H1 (cell line): ENCODE measurements at regions not wholly inside any gene's neighbourhood (a gene's known extent, or its start where the extent isn't known, plus 50 kb on each side); places are given as distances from the start of the nearest gene placed in this dataset.

Source experiments
- CTCF ChIA-PET: fragments of 300-600 bp; sonication (Branson Sonifier 250); formaldehyde crosslinking; loops from one replicate; lab custom pipeline; 2021; ENCODE audit not compliant: partially characterized antibody; lab: Charles Lee
- POLR2A ChIA-PET: fragments of 300-600 bp; sonication (Branson Sonifier 250); formaldehyde crosslinking; loops from one replicate; lab custom pipeline; 2021; ENCODE audit warnings: inconsistent platforms; ENCODE audit not compliant: partially characterized antibody; lab: Charles Lee
- DNase-seq, 2 experiments: peaks; one replicate each; pipeline versions ENCODE4 v3.0.0 to v3.0.0-alpha.2; 2010 to 2022; ENCODE audit warnings: low spot score in 2 of 2, low read depth in 1 of 2, mixed read lengths in 1 of 2
- FAIRE-seq: peaks from 2 replicates; lab custom pipeline; 2011; peaks lifted over from hg19 to GRCh38; lab: Jason Lieb, UNC
- H2AFZ ChIP-seq: 2 replicates; pipeline ENCODE4 v1.8.1; 2012; ENCODE audit warnings: low read length, inconsistent platforms
- H2AK5ac ChIP-seq: 2 replicates; pipeline ENCODE4 v1.6.1; 2013; ENCODE audit warnings: low read depth, low read length
- H2BK120ac ChIP-seq: replicated peaks from 2 replicates; pipeline ENCODE3; 2013; ENCODE audit warnings: low read depth, low read length, inconsistent platforms
- H2BK12ac ChIP-seq: 2 replicates; pipeline ENCODE4 v1.6.1; 2013; ENCODE audit warnings: low read depth, low read length
- H2BK15ac ChIP-seq: 2 replicates; pipeline ENCODE4 v1.6.1; 2013; ENCODE audit warnings: low read length
- H2BK20ac ChIP-seq: 2 replicates; pipeline ENCODE4 v1.6.1; 2013; ENCODE audit warnings: low read length
- H2BK5ac ChIP-seq: 2 replicates; pipeline ENCODE4 v1.6.1; 2013; ENCODE audit warnings: low read depth, low read length
- H3K14ac ChIP-seq: 2 replicates; pipeline ENCODE4 v1.6.1; 2013; ENCODE audit warnings: inconsistent platforms; ENCODE audit not compliant: insufficient read length
- H3K18ac ChIP-seq: 2 replicates; pipeline ENCODE4 v1.6.1; 2013; ENCODE audit warnings: low read length; ENCODE audit errors: extremely low read depth
- H3K23ac ChIP-seq: 2 replicates; pipeline ENCODE4 v1.6.1; 2013; ENCODE audit warnings: inconsistent platforms; ENCODE audit not compliant: insufficient read length
- H3K23me2 ChIP-seq: 2 replicates; pipeline ENCODE4 v1.6.1; 2013; ENCODE audit warnings: low read depth, low read length
- H3K27ac ChIP-seq: 2 replicates; pipeline ENCODE4 v1.6.1; 2011; ENCODE audit warnings: low read depth, low read length, inconsistent platforms
- H3K27me3 ChIP-seq, 4 experiments: replicated peaks in 1 of 4; 1 replicate in 1 of 4; 2 replicates in 3 of 4; pipeline versions ENCODE4 v1.6.1 to v1.8.1; 2011 to 2013; ENCODE audit warnings: low read length in 3 of 4, mild to moderate bottlenecking in 3 of 4, inconsistent platforms in 2 of 4, mixed read lengths in 2 of 4, moderate library complexity in 1 of 4; ENCODE audit not compliant: control insufficient read depth in 3 of 4, insufficient read depth in 3 of 4; ENCODE audit errors: extremely low read depth in 1 of 4
- H3K36me3 ChIP-seq, 4 experiments: 2 replicates each; pipeline versions ENCODE4 v1.6.1 to v1.8.1; 2011 to 2013; ENCODE audit warnings: mild to moderate bottlenecking in 4 of 4, low read length in 3 of 4, moderate library complexity in 2 of 4, control low read depth in 1 of 4, inconsistent platforms in 1 of 4; ENCODE audit not compliant: insufficient read depth in 4 of 4, control insufficient read depth in 2 of 4
- H3K4ac ChIP-seq: replicated peaks from 2 replicates; pipeline ENCODE3; 2013; ENCODE audit warnings: low read length, low read depth, mixed read lengths, inconsistent platforms; ENCODE audit not compliant: insufficient read length
- H3K4me1 ChIP-seq, 4 experiments: replicated peaks in 1 of 4; 1 replicate in 1 of 4; 2 replicates in 3 of 4; pipeline versions ENCODE4 v1.6.1 to v1.8.1; 2011 to 2013; ENCODE audit warnings: low read length in 3 of 4, inconsistent platforms in 2 of 4, mixed read lengths in 1 of 4; ENCODE audit not compliant: insufficient read depth in 4 of 4, control insufficient read depth in 3 of 4
- H3K4me2 ChIP-seq, 2 experiments: 2 replicates each; pipeline versions ENCODE4 v1.6.1 to v1.8.1; 2011 to 2013; ENCODE audit warnings: low read depth in 2 of 2, low read length in 2 of 2, control low read depth in 1 of 2, inconsistent platforms in 1 of 2, mild to moderate bottlenecking in 1 of 2; ENCODE audit not compliant: insufficient read depth in 1 of 2
- H3K4me3 ChIP-seq, 4 experiments: fragments of 200-600, 300-600 bp in 1 of 4; sonication (generic), shearing (Covaris generic), sonication (Bioruptor Twin) in 1 of 4; 2 replicates each; pipeline versions ENCODE4 v1.5.1 to v1.8.1; 2011 to 2016; ENCODE audit warnings: low read length in 4 of 4, low read depth in 3 of 4, control low read depth in 2 of 4, inconsistent platforms in 2 of 4, mild to moderate bottlenecking in 2 of 4, mixed read lengths in 1 of 4, moderate library complexity in 1 of 4; ENCODE audit not compliant: insufficient read depth in 2 of 4; ENCODE audit errors: extremely low read depth in 1 of 4
- H3K56ac ChIP-seq: replicated peaks from 2 replicates; pipeline ENCODE3; 2013; ENCODE audit warnings: low read depth, mild to moderate bottlenecking, mixed read lengths, low read length, inconsistent platforms; ENCODE audit not compliant: insufficient read length
- H3K79me1 ChIP-seq: 2 replicates; pipeline ENCODE4 v1.6.1; 2013; ENCODE audit warnings: low read depth, low read length, control low read depth
- H3K79me2 ChIP-seq, 2 experiments: 2 replicates each; pipeline versions ENCODE4 v1.6.1 to v1.8.1; 2012 to 2013; ENCODE audit warnings: low read length in 2 of 2, mild to moderate bottlenecking in 2 of 2, inconsistent platforms in 1 of 2; ENCODE audit not compliant: insufficient read depth in 2 of 2, control insufficient read depth in 1 of 2
- H3K9ac ChIP-seq, 4 experiments: replicated peaks in 1 of 4; 1 replicate in 1 of 4; 2 replicates in 3 of 4; pipeline versions ENCODE4 v1.6.1 to v1.8.1; 2011 to 2013; ENCODE audit warnings: low read depth in 3 of 4, low read length in 3 of 4, control low read depth in 2 of 4, mild to moderate bottlenecking in 2 of 4, moderate library complexity in 2 of 4, inconsistent platforms in 1 of 4; ENCODE audit errors: extremely low read depth in 1 of 4
- H3K9me3 ChIP-seq, 2 experiments: 2 replicates each; pipeline versions ENCODE4 v1.6.1 to v1.8.1; 2012 to 2013; ENCODE audit warnings: mild to moderate bottlenecking in 2 of 2, moderate library complexity in 2 of 2, control low read depth in 1 of 2, inconsistent platforms in 1 of 2, low read depth in 1 of 2, low read length in 1 of 2, mixed read lengths in 1 of 2; ENCODE audit not compliant: insufficient read depth in 2 of 2
- H4K20me1 ChIP-seq, 2 experiments: replicated peaks in 1 of 2; 2 replicates each; pipeline versions ENCODE3 to v1.8.1; 2011 to 2013; ENCODE audit warnings: inconsistent platforms in 2 of 2, low read length in 2 of 2, mild to moderate bottlenecking in 1 of 2; ENCODE audit not compliant: insufficient read depth in 2 of 2, control insufficient read depth in 1 of 2
- H4K5ac ChIP-seq: 2 replicates; pipeline ENCODE4 v1.6.1; 2013; ENCODE audit warnings: low read length, low read depth, mixed read lengths, inconsistent platforms; ENCODE audit not compliant: insufficient read length
- H4K8ac ChIP-seq: 2 replicates; pipeline ENCODE4 v1.8.0; 2013; ENCODE audit warnings: mild to moderate bottlenecking, moderate library complexity, low read length, inconsistent platforms; ENCODE audit not compliant: insufficient read depth; ENCODE audit errors: extremely low read depth
- H4K91ac ChIP-seq: replicated peaks from 2 replicates; pipeline ENCODE3; 2013; ENCODE audit warnings: low read length, mixed read lengths, inconsistent platforms; ENCODE audit not compliant: insufficient read length
- ASH2L ChIP-seq: fragments of 200-600, 300-600 bp; sonication (generic); IDR thresholded peaks from one replicate; pipeline ENCODE4 v1.7.1; 2017; ENCODE audit warnings: low read length
- BRCA1 ChIP-seq: IDR thresholded peaks from 2 replicates; pipeline ENCODE4 v1.6.1; 2012; ENCODE audit warnings: low read depth, low read length, improper control_type of control experiment
- CEBPB ChIP-seq: IDR thresholded peaks from 2 replicates; pipeline ENCODE4 v1.6.1; 2012; ENCODE audit warnings: low read depth, low read length
- EGR1 ChIP-seq: IDR thresholded peaks from 2 replicates; pipeline ENCODE4 v1.6.1; 2011; ENCODE audit warnings: low read depth, low read length, borderline replicate concordance
- POLR2A ChIP-seq, 2 experiments: IDR thresholded peaks; 1 replicate in 1 of 2; 2 replicates in 1 of 2; pipeline ENCODE4 v1.6.1; 2011; ENCODE audit warnings: low read depth in 2 of 2, low read length in 2 of 2, mild to moderate bottlenecking in 2 of 2; ENCODE audit errors: control extremely low read depth in 1 of 2
- SUZ12 ChIP-seq: fragments of 200-600 bp; sonication (generic); IDR thresholded peaks from 2 replicates; pipeline ENCODE4 v1.6.1; 2012; ENCODE audit warnings: mild to moderate bottlenecking, inconsistent platforms, low read length, moderate library complexity, mixed read lengths
- WGBS, 2 experiments: shearing (Covaris generic) in 1 of 2; methylation state at CpG; one replicate each; pipeline versions ENCODE4 v1.1.6 to v1.1.7; 2013 to 2015; ENCODE audit warnings: low lambda C conversion rate in 2 of 2, mixed read lengths in 2 of 2, inconsistent platforms in 1 of 2, low coverage in 1 of 2, missing lambda C conversion rate in 1 of 2; ENCODE audit not compliant: insufficient replicate concordance in 2 of 2, insufficient coverage in 1 of 2, insufficient read length in 1 of 2; ENCODE audit errors: extremely low coverage in 1 of 2, missing lambda C conversion rate in 1 of 2; 5-methylcytosine and 5-hydroxymethylcytosine counted together
- TF ChIP-seq, protein P1 (sequence below), 3 experiments: IDR thresholded peaks; 1 replicate in 2 of 3; 2 replicates in 1 of 3; pipeline versions ENCODE4 v1.5.1 to v1.6.1; 2011; ENCODE audit warnings: low read length in 3 of 3, mild to moderate bottlenecking in 3 of 3, inconsistent platforms in 2 of 3, low read depth in 1 of 3, moderate library complexity in 1 of 3; ENCODE audit not compliant: insufficient read depth in 1 of 3; ENCODE audit errors: control extremely low read depth in 1 of 3

DNA sequence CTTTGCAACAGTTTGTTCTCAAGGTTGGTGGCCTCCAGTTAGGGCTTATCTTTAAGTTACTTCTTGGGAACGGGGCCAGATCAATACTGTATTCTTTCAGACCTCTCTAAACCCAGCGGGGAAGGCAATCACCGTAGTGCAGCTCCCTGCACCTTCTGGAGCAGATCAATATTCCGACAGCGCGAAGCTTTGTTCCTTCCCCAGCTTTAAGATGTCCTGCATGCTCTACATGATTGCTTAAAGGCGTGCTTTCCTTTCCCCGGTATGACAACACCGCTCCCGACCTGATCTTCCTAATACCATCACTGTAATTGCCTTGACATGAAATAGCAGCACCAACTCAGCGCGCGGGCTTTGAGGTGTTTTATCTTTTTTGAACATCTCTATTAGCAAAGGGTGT lies 755.2 kb downstream of the NR2F2 start:
- no peak overlapping the region for H4K8ac ChIP-seq
- TF ChIP-seq, protein P1, sequence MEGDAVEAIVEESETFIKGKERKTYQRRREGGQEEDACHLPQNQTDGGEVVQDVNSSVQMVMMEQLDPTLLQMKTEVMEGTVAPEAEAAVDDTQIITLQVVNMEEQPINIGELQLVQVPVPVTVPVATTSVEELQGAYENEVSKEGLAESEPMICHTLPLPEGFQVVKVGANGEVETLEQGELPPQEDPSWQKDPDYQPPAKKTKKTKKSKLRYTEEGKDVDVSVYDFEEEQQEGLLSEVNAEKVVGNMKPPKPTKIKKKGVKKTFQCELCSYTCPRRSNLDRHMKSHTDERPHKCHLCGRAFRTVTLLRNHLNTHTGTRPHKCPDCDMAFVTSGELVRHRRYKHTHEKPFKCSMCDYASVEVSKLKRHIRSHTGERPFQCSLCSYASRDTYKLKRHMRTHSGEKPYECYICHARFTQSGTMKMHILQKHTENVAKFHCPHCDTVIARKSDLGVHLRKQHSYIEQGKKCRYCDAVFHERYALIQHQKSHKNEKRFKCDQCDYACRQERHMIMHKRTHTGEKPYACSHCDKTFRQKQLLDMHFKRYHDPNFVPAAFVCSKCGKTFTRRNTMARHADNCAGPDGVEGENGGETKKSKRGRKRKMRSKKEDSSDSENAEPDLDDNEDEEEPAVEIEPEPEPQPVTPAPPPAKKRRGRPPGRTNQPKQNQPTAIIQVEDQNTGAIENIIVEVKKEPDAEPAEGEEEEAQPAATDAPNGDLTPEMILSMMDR (IDR thresholded peaks at IDR 0.05; ENCODE audit: control extremely low read depth in 1 of 3, insufficient read depth in 1 of 3, low read depth in 1 of 3, low read length in 3 of 3), result no peak
- TF ChIP-seq EGR1, result no peak
- TF ChIP-seq CEBPB, result no peak
- TF ChIP-seq SUZ12, result no peak
- no peak for TF ChIP-seq ASH2L
- TF ChIP-seq POLR2A (IDR thresholded peaks at IDR 0.05; ENCODE audit: control extremely low read depth in 1 of 2, low read depth in 2 of 2, low read length in 2 of 2), result no peak
- TF ChIP-seq BRCA1, result no peak
- H2AK5ac ChIP-seq, result no peak overlapping the region
- no peak overlapping the region for H3K9ac ChIP-seq
- no peak overlapping the region for H2BK20ac ChIP-seq
- no peak overlapping the region for H3K14ac ChIP-seq
- no peak overlapping the region for H2AFZ ChIP-seq
- ChIA-PET POLR2A (no interaction called here), CTCF (interaction anchor here (0.9 kb wide), 1 partner anchor 86 kb away, joined by 3 read pairs; no protein-coding TSS in a partner anchor)
- H3K56ac ChIP-seq, result no peak overlapping the region
- no peaks in the 10 kb centered on the region for H3K79me2 ChIP-seq
- H3K27me3 ChIP-seq, result no peaks in the 10 kb centered on the region
- H2BK15ac ChIP-seq, result no peak overlapping the region
- H4K20me1 ChIP-seq, result no peaks in the 10 kb centered on the region
- no peak overlapping the region for H4K91ac ChIP-seq
- no peaks in the 10 kb centered on the region for H3K9me3 ChIP-seq
- no peaks in the 10 kb centered on the region; a peak in 2 of 7 replicates for H3K4me1 ChIP-seq
- H2BK12ac ChIP-seq, result no peak overlapping the region
- H2BK120ac ChIP-seq, result no peak overlapping the region
- FAIRE-seq (no peak), DNase-seq (no peak)
- H4K5ac ChIP-seq, result no peak overlapping the region
- no peaks in the 10 kb centered on the region; the same call in 1 of the 2 replicates for H3K23me2 ChIP-seq
- H3K4ac ChIP-seq, result no peak overlapping the region
- no peak overlapping the region for H3K27ac ChIP-seq
- H3K36me3 ChIP-seq, result no peaks in the 10 kb centered on the region
- no peak overlapping the region for H3K4me2 ChIP-seq
- H3K18ac ChIP-seq, result no peak overlapping the region
- no peak overlapping the region for H2BK5ac ChIP-seq
- no peaks in the 10 kb centered on the region for H3K79me1 ChIP-seq
- H3K4me3 ChIP-seq, result no peak overlapping the region
- H3K23ac ChIP-seq, result no peak overlapping the region
- WGBS, 2 experiments, result 92% methylated on average over 13 of the region's 13 CpGs; no CpG with 5 or more reads in 1 of the 2 experiments
